HEK293 (cell line): ENCODE measurements at regions not wholly inside any gene's neighbourhood (a gene's known extent, or its start where the extent isn't known, plus 50 kb on each side); places are given as distances from the start of the nearest gene placed in this dataset.
"Not testable (repeated sequence)": the region's sequence is repeated elsewhere in the genome, so short reads cannot be mapped to it uniquely, and the experiment has no call there.

Source experiments
- CTCF ChIP-seq: fragments of 450-650 bp; formaldehyde crosslinking; IDR thresholded peaks from 2 replicates; pipeline ENCODE4 v1.5.1; 2016; ENCODE audit warnings: missing biosample characterization, missing genetic modification characterization
- ZBTB1 ChIP-seq: fragments of 450-650 bp; formaldehyde crosslinking; IDR thresholded peaks from 2 replicates; pipeline ENCODE4 v1.5.1; 2016; ENCODE audit warnings: missing biosample characterization, missing genetic modification characterization
- ZBTB17 ChIP-seq: fragments of 450-650 bp; formaldehyde crosslinking; IDR thresholded peaks from 2 replicates; pipeline ENCODE4 v1.5.1; 2016; ENCODE audit warnings: missing biosample characterization, missing genetic modification characterization
- ZBTB21 ChIP-seq: fragments of 450-650 bp; formaldehyde crosslinking; IDR thresholded peaks from 2 replicates; pipeline ENCODE4 v1.5.1; 2017; ENCODE audit warnings: missing biosample characterization, missing genetic modification characterization
- ZBTB8A ChIP-seq: fragments of 450-650 bp; formaldehyde crosslinking; IDR thresholded peaks from 2 replicates; pipeline ENCODE4 v1.5.1; 2016; ENCODE audit warnings: missing biosample characterization, missing genetic modification characterization
- ZFP69B ChIP-seq: fragments of 450-650 bp; formaldehyde crosslinking; IDR thresholded peaks from 2 replicates; pipeline ENCODE4 v1.5.1; 2016; ENCODE audit warnings: missing biosample characterization, missing genetic modification characterization
- ZNF239 ChIP-seq: fragments of 450-650 bp; formaldehyde crosslinking; IDR thresholded peaks from 2 replicates; pipeline ENCODE4 v1.5.1; 2016; ENCODE audit warnings: missing biosample characterization, missing genetic modification characterization
- ZNF24 ChIP-seq: fragments of 450-650 bp; formaldehyde crosslinking; IDR thresholded peaks from 2 replicates; pipeline ENCODE4 v1.5.1; 2016; ENCODE audit warnings: missing biosample characterization, missing genetic modification characterization
- ZNF416 ChIP-seq: fragments of 450-650 bp; formaldehyde crosslinking; IDR thresholded peaks from 2 replicates; pipeline ENCODE4 v1.5.1; 2016; ENCODE audit warnings: missing biosample characterization, missing genetic modification characterization
- ZNF488 ChIP-seq: fragments of 450-650 bp; formaldehyde crosslinking; IDR thresholded peaks from 2 replicates; pipeline ENCODE4 v1.5.1; 2016; ENCODE audit warnings: missing biosample characterization, missing genetic modification characterization
- ZNF558 ChIP-seq: fragments of 450-650 bp; formaldehyde crosslinking; IDR thresholded peaks from 2 replicates; pipeline ENCODE4 v1.5.1; 2016; ENCODE audit warnings: missing biosample characterization, missing genetic modification characterization
- ZNF707 ChIP-seq: fragments of 450-650 bp; formaldehyde crosslinking; IDR thresholded peaks from 2 replicates; pipeline ENCODE4 v1.5.1; 2016; ENCODE audit warnings: missing biosample characterization, missing genetic modification characterization

GRCh38 chr6:97979285-97979684 is 696.3 kb upstream of the MMS22L start:
- TF ChIP-seq ZBTB8A (tag by site-specific recombination); ZBTB17; ZBTB1; CTCF; ZNF488 (tag by site-specific recombination); ZFP69B (tag by site-specific recombination); ZBTB21 (tag by site-specific recombination); ZNF24 (tag by site-specific recombination); ZNF416 (tag by site-specific recombination); ZNF558 (tag by site-specific recombination); ZNF707 (tag by site-specific recombination); ZNF239 (tag by site-specific recombination): not testable (repeated sequence)
